Esophagus squamous epithelium (tissue), 4 donors: ENCODE measurements at regions not wholly inside any gene's neighbourhood (a gene's known extent, or its start where the extent isn't known, plus 50 kb on each side); places are given as distances from the start of the nearest gene placed in this dataset.

Experiments
- CTCF ChIP-seq, 6 experiments: fragments of 450-650 bp in 4 of 6; fragments of 200-600 bp in 2 of 6; sonication (generic) in 2 of 6; IDR thresholded peaks; one replicate each; pipeline ENCODE4 v1.5.1; 2016 to 2019; ENCODE audit warnings: antibody characterized with exemption in 6 of 6, mild to moderate bottlenecking in 4 of 6, moderate library complexity in 4 of 6
- POLR2A ChIP-seq, 4 donors: fragments of 450-650 bp; IDR thresholded peaks; one replicate each; pipeline ENCODE4 v1.6.1; 2017; ENCODE audit warnings: antibody characterized with exemption in 4 of 4, mild to moderate bottlenecking in 4 of 4, moderate library complexity in 3 of 4

GRCh38 chr11:45722144-45722543, 56.7 kb upstream of the CHST1 start:
- no peak for TF ChIP-seq CTCF (IDR thresholded peaks at IDR 0.05)
- no peak for TF ChIP-seq POLR2A (IDR thresholded peaks at IDR 0.05)
